ENCODE measurements at regions not wholly inside any gene's neighbourhood (a gene's known extent, or its start where the extent isn't known, plus 50 kb on each side); places are given as distances from the start of the nearest gene placed in this dataset.

DNA sequence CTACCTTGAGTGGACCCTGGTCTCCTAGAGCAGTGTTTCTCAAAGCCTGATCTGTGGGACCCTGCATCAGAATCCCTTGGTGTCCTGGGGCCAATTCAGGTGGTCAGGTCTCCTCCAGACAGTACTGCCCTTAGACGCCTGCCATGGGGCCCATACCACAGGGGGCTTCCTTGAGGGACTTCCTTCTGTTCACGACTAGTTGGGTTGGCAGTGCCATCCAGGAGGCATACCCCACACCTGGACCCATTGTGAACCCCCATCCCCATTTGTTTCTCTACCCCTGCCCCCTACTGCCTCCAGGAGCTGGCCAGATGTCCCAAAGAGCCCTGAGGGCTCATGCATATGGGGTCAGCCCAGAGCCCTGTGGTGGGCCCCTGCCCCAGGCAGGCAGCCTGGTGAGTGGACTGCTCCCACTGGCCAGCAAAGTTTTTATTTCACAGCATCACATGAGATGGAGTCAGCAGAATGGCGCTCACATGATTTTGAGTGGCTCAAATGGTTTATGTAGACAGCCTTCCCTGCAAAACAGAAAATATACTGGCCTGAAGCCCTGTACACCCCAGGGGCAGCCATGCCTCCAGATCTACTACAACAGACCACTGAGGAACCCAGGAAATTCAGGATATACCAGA, 259.9 kb upstream of the ZMIZ1 start:
- intact Hi-C loops (cut with micrococcal nuclease; ENCODE audit: unreplicated experiment), result no loop called here
- Mint-ChIP-seq H3K36me3 (ENCODE audit: insufficient read depth, unreplicated experiment) (no peaks in the 10 kb centered on the region), H3K4me3 (ENCODE audit: low read depth, unreplicated experiment) (no peak overlapping the region), H3K9me3 (ENCODE audit: low read depth, unreplicated experiment) (no peaks in the 10 kb centered on the region), H3K4me1 (ENCODE audit: low read depth, unreplicated experiment) (peaks cover 19% of the 10 kb centered on the region), H3K27ac (ENCODE audit: unreplicated experiment) (no peak overlapping the region), H3K27me3 (ENCODE audit: unreplicated experiment) (peaks cover 62% of the 10 kb centered on the region)
- BruUV-seq (replicated peaks), result no TSS peak
- TF ChIP-seq, protein P1, sequence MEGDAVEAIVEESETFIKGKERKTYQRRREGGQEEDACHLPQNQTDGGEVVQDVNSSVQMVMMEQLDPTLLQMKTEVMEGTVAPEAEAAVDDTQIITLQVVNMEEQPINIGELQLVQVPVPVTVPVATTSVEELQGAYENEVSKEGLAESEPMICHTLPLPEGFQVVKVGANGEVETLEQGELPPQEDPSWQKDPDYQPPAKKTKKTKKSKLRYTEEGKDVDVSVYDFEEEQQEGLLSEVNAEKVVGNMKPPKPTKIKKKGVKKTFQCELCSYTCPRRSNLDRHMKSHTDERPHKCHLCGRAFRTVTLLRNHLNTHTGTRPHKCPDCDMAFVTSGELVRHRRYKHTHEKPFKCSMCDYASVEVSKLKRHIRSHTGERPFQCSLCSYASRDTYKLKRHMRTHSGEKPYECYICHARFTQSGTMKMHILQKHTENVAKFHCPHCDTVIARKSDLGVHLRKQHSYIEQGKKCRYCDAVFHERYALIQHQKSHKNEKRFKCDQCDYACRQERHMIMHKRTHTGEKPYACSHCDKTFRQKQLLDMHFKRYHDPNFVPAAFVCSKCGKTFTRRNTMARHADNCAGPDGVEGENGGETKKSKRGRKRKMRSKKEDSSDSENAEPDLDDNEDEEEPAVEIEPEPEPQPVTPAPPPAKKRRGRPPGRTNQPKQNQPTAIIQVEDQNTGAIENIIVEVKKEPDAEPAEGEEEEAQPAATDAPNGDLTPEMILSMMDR (IDR thresholded peaks at IDR 0.05; ENCODE audit: unreplicated experiment), result no peak
- CTCF ChIA-PET, result no interaction called here
- no peak for DNase-seq

- H3K4me3 Mint-ChIP-seq (ENCODE audit: low read depth, unreplicated experiment), result no peak overlapping the region
- TF ChIP-seq, protein P1 (IDR thresholded peaks at IDR 0.05; ENCODE audit: unreplicated experiment), result no peak
- no peak overlapping the region for H3K27ac Mint-ChIP-seq (ENCODE audit: unreplicated experiment)
- CTCF ChIA-PET, result interaction anchor here (0.6 kb wide), 1 partner anchor 564 kb away, joined by 3 read pairs; no protein-coding TSS in a partner anchor
- H3K36me3 Mint-ChIP-seq (ENCODE audit: insufficient read depth, unreplicated experiment), result no peaks in the 10 kb centered on the region
- H3K27me3 Mint-ChIP-seq (ENCODE audit: unreplicated experiment), result peaks cover 85% of the 10 kb centered on the region
- no peaks in the 10 kb centered on the region for H3K9me3 Mint-ChIP-seq (ENCODE audit: low read depth, unreplicated experiment)
- BruUV-seq (replicated peaks), result no TSS peak
- peaks cover 23% of the 10 kb centered on the region for H3K4me1 Mint-ChIP-seq (ENCODE audit: low read depth, unreplicated experiment)
- intact Hi-C loops (cut with micrococcal nuclease; ENCODE audit: unreplicated experiment), result no loop called here
- no peak for DNase-seq
Observed at GRCh38 chr10:78811174-78811573, 257.6 kb upstream of the ZMIZ1 start.

- Mint-ChIP-seq H3K27ac (ENCODE audit: unreplicated experiment) (no peak overlapping the region), H3K27me3 (ENCODE audit: unreplicated experiment) (peaks cover 80% of the 10 kb centered on the region), H3K9me3 (ENCODE audit: low read depth, unreplicated experiment) (no peaks in the 10 kb centered on the region), H3K4me1 (ENCODE audit: low read depth, unreplicated experiment) (peaks cover 9% of the 10 kb centered on the region), H3K4me3 (ENCODE audit: low read depth, unreplicated experiment) (no peak overlapping the region), H3K36me3 (ENCODE audit: insufficient read depth, unreplicated experiment) (no peaks in the 10 kb centered on the region)
- no peak for DNase-seq
- no TSS peak for BruUV-seq (replicated peaks)
- TF ChIP-seq, protein P1 (IDR thresholded peaks at IDR 0.05; ENCODE audit: unreplicated experiment), result no peak
- intact Hi-C loops (cut with micrococcal nuclease; ENCODE audit: unreplicated experiment), result no loop called here
- CTCF ChIA-PET, result no interaction called here
Observed at GRCh38 chr10:78812571-78813318, 256.0 kb upstream of the ZMIZ1 start.

DNA sequence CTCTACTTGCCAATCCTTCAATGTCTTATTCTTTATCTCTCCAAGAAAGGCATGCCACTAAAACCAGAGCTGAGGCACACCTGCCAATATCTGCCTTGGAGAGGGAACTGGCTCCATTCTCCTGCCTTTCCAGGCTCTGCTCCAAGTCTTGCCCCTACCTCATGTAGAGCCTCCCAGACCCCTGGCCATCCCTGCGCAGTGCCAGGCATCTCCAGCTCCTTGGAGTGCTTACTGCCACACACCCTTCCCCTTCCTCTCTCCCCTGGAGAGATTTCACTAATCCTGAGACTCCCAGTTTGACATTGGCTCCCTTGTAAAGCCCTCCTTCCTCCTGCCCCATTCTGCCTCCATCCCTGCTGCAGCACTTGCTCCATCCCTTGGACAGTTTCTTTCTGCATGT, 255.2 kb upstream of the ZMIZ1 start:
- Mint-ChIP-seq H3K36me3 (ENCODE audit: insufficient read depth, unreplicated experiment) (no peaks in the 10 kb centered on the region), H3K4me1 (ENCODE audit: low read depth, unreplicated experiment) (peaks cover 9% of the 10 kb centered on the region), H3K27me3 (ENCODE audit: unreplicated experiment) (peaks cover 73% of the 10 kb centered on the region), H3K9me3 (ENCODE audit: low read depth, unreplicated experiment) (no peaks in the 10 kb centered on the region), H3K27ac (ENCODE audit: unreplicated experiment) (no peak overlapping the region), H3K4me3 (ENCODE audit: low read depth, unreplicated experiment) (no peak overlapping the region)
- no TSS peak for BruUV-seq (replicated peaks)
- TF ChIP-seq, protein P1 (IDR thresholded peaks at IDR 0.05; ENCODE audit: unreplicated experiment), result no peak
- DNase-seq, result no peak
- CTCF ChIA-PET, result no interaction called here
- intact Hi-C loops (cut with micrococcal nuclease; ENCODE audit: unreplicated experiment), result no loop called here
